NCI-H1048 (cell line): ENCODE measurements at regions not wholly inside any gene's neighbourhood (a gene's known extent, or its start where the extent isn't known, plus 50 kb on each side); places are given as distances from the start of the nearest gene placed in this dataset.
"Not testable (repeated sequence)": the region's sequence is repeated elsewhere in the genome, so short reads cannot be mapped to it uniquely, and the experiment has no call there.

Experiments
- DNase-seq: peaks from one replicate; lab custom pipeline; 2025; lab: John Stamatoyannopoulos, UW

- DNase-seq = no peak
These were observed 411.7 kb upstream of the MYT1L start for GRCh38 chr2:2742726-2743125.

GRCh38 chr2:2740238-2740775 is 409.2 kb upstream of the MYT1L start:
- DNase-seq = no peak

- DNase-seq = no peak
These were observed 408.2 kb upstream of the MYT1L start for GRCh38 chr2:2739231-2739795.

DNA sequence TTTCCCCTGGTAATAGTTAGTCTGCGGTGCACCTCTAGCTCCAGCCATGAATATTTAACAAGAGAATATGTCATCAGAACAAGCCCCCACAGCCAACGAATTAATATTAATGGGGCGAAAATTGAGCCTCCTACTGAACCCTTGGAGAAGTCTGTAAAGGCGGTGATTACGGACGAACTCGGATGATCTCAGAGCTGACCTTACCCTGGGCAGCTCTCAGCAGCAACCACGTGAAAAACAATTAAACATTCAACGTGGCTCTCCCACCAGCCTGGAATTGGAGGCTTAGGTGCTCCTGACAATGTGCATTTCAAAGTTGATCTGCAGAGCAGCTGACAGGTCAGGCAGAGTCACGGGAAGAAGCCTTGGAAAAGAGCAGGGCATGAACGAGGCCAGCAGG is 407.6 kb upstream of the MYT1L start:
- no peak for DNase-seq

DNA sequence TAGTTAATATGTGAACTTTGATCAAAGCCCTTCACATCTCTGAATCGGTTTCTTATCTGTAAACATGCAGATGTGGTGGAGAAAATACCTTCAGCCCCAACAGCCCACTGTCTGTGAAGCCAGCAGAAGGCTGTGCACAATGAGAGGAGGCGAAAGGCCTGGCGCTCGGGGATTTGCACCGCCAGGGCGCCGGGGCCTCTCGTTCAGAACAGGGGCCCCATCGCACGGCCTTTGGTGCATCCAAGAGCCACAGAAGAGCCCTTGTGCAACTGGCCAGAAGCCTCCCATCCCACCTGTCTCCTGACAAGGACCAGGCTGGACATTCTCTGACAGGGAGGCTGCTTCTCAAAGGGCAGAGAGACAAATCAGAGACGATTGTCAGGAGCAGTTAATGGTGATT is 407.2 kb upstream of the MYT1L start:
- DNase-seq = no peak

GRCh38 chr2:2735041-2735440 is 404.0 kb upstream of the MYT1L start:
- no peak for DNase-seq

- DNase-seq = no peak
These were observed 403.2 kb upstream of the MYT1L start for GRCh38 chr2:2734308-2734707.

GRCh38 chr2:2733818-2734217 is 402.7 kb upstream of the MYT1L start:
- no peak for DNase-seq

GRCh38 chr2:2732331-2733119 is 401.4 kb upstream of the MYT1L start:
- no peak for DNase-seq

GRCh38 chr2:2731816-2732284 is 400.8 kb upstream of the MYT1L start:
- DNase-seq = no peak

DNA sequence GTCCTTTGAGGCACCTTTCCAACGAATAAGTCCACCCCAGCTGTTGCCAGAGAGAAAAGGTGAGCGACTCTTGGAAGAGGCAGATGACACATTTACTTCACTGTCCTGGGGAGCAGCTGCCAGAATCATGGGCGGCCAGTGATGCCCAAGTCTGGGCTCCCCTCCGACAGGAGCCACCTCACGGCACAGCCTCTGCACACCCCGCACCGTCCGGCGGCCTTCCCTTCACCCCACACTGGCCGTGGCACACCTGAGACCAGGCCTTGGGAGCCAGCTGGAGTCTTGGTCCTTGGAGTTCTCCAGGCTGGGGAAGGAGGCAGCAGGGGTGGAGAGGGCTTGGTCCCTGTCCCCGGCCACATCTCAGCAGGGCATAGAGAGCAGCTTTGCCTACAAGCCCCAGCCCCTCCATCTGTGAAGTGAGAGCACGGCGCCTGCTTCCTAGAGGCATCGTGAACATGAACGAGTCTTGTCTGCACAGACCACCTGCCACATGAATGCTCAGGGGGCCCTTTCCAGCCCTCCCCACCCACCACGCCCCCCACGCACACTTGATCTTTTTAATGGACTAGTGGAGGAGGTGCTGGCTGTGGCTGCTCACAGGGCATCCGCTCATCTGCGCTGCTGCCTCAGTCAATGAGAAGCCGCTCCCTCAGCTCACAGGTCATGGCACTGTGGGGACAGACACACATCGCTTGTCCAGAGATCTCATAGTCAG is 400.2 kb upstream of the MYT1L start:
- no peak for DNase-seq

- no peak for DNase-seq
These were observed 399.3 kb upstream of the MYT1L start for GRCh38 chr2:2730301-2730833.

GRCh38 chr2:2729246-2729645 is 398.2 kb upstream of the MYT1L start:
- no peak for DNase-seq

GRCh38 chr2:2728635-2729034 is 397.6 kb upstream of the MYT1L start:
- no peak for DNase-seq

DNA sequence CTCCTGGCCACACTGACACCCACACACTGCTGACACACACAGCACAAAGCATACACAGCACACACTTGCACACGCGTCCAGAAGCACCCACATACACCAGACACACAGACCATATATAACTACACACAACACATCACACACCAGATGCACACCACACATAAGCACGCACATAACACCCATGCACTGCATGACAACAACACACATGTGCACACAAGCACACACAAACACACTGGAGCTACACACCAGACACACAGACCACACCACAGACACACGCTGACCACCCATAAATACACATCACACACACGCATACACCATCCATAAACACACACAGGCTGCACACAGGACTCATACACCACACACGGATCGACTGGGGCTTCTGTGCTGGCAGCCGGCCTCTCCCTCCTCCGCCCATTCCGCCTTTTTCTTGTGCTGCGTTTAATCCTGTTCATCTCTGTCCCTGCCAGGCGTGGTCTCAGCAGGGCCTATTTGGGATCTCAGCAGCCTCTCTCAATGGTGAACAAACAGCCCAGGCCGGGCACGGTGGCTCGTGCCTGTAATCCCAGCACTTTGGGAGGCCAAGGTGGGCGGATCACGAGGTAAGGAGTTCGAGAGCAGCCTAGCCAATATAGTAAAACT is 396.9 kb upstream of the MYT1L start:
- DNase-seq = no peak

DNA sequence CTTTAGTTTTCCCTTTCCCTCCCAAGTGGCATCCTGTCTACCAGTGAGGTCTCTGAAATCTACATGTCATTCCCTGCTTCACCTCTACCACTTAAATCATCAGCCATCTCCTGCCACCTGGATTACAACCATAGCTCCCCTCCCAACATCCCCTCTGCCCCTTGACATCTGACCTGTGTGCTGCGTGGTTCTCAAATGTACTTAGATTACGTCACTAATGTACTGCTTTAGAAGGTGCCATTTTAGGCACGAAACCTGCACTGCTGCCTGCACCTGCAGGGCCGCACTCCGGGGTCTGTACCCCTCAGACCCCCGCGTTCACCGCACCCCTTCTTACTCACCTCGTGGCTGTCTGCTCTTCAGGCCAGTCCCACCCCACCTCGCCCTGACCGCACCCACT is 395.1 kb upstream of the MYT1L start:
- DNase-seq = no peak

- DNase-seq = no peak
These were observed 392.0 kb upstream of the MYT1L start for GRCh38 chr2:2723064-2723463.

GRCh38 chr2:2721296-2721835 is 390.3 kb upstream of the MYT1L start:
- no peak for DNase-seq

GRCh38 chr2:2720806-2721205 is 389.7 kb upstream of the MYT1L start:
- not testable (repeated sequence) for DNase-seq

GRCh38 chr2:2720351-2720750 is 389.3 kb upstream of the MYT1L start:
- no peak for DNase-seq

- DNase-seq = no peak
These were observed 388.7 kb upstream of the MYT1L start for GRCh38 chr2:2719781-2720180.

DNA sequence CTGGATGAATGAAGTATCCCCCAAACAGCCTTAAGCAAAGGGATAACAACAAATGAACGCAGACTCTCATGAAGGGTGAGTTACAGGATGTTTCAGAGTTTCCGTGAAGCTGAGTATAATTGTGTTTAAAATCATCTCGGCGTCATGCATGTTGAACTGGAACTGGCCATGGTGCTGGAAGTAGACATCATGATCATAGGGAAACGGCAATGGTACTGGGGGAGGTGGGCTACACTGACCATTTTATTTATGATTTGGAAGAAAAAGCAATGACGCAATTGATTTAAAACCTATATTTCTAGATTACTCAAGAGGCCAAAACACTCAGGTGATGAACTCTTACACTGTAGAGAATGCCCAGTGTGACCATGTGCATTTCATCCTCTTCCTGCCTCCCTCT is 387.9 kb upstream of the MYT1L start:
- no peak for DNase-seq
